GM12892 (cell line): ENCODE measurements at regions not wholly inside any gene's neighbourhood (a gene's known extent, or its start where the extent isn't known, plus 50 kb on each side); places are given as distances from the start of the nearest gene placed in this dataset.

ENCODE experiments used
- POLR2A ChIP-seq: IDR thresholded peaks from 2 replicates; pipeline ENCODE4 v1.6.1; 2011; ENCODE audit warnings: low read depth, low read length, control low read depth
- TAF1 ChIP-seq: IDR thresholded peaks from 2 replicates; pipeline ENCODE4 v1.6.1; 2011; ENCODE audit warnings: low read depth, mild to moderate bottlenecking, control low read depth, low read length, borderline replicate concordance

DNA sequence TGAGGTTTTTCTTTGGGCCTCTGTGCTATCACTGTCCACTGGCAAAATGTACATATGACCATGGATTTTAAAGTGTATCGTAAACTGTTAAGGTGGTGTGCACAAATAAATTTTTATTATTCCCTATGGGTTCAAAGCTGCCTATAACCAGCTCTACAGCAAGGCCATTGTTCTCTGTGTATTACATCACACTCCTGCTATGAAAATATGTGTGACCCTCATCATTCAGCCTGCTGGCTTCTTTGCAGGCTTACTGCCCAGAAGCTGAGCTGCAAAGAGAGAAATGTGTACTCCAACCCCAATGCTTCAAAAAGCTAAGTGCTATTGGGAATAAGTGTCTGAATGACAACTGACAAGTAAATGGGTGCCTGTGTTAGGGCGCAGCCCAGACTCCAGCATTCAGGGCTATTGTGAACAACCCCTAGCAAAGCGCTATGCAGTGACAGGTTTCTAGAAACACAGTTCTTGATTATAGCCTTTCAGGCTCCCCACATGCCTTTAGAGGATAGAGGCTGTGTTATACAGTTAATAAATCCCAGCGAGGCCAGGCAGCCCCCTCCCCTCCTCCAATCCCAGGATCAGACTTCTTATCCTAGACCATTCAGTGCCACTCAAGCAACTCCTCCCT is 220.4 kb upstream of the RADX start:
- TF ChIP-seq POLR2A (no peak), TAF1 (no peak)
